H1 (cell line): ENCODE measurements at regions not wholly inside any gene's neighbourhood (a gene's known extent, or its start where the extent isn't known, plus 50 kb on each side); places are given as distances from the start of the nearest gene placed in this dataset.

Source experiments
- CTCF ChIA-PET: fragments of 300-600 bp; sonication (Branson Sonifier 250); formaldehyde crosslinking; loops from one replicate; lab custom pipeline; 2021; ENCODE audit not compliant: partially characterized antibody; lab: Charles Lee
- POLR2A ChIA-PET: fragments of 300-600 bp; sonication (Branson Sonifier 250); formaldehyde crosslinking; loops from one replicate; lab custom pipeline; 2021; ENCODE audit warnings: inconsistent platforms; ENCODE audit not compliant: partially characterized antibody; lab: Charles Lee
- DNase-seq, 2 experiments: peaks; one replicate each; pipeline versions ENCODE4 v3.0.0 to v3.0.0-alpha.2; 2010 to 2022; ENCODE audit warnings: low spot score in 2 of 2, low read depth in 1 of 2, mixed read lengths in 1 of 2
- FAIRE-seq: peaks from 2 replicates; lab custom pipeline; 2011; peaks lifted over from hg19 to GRCh38; lab: Jason Lieb, UNC
- H2AFZ ChIP-seq: 2 replicates; pipeline ENCODE4 v1.8.1; 2012; ENCODE audit warnings: low read length, inconsistent platforms
- H2AK5ac ChIP-seq: 2 replicates; pipeline ENCODE4 v1.6.1; 2013; ENCODE audit warnings: low read depth, low read length
- H2BK120ac ChIP-seq: replicated peaks from 2 replicates; pipeline ENCODE3; 2013; ENCODE audit warnings: low read depth, low read length, inconsistent platforms
- H2BK12ac ChIP-seq: 2 replicates; pipeline ENCODE4 v1.6.1; 2013; ENCODE audit warnings: low read depth, low read length
- H2BK15ac ChIP-seq: 2 replicates; pipeline ENCODE4 v1.6.1; 2013; ENCODE audit warnings: low read length
- H2BK20ac ChIP-seq: 2 replicates; pipeline ENCODE4 v1.6.1; 2013; ENCODE audit warnings: low read length
- H2BK5ac ChIP-seq: 2 replicates; pipeline ENCODE4 v1.6.1; 2013; ENCODE audit warnings: low read depth, low read length
- H3K14ac ChIP-seq: 2 replicates; pipeline ENCODE4 v1.6.1; 2013; ENCODE audit warnings: inconsistent platforms; ENCODE audit not compliant: insufficient read length
- H3K18ac ChIP-seq: 2 replicates; pipeline ENCODE4 v1.6.1; 2013; ENCODE audit warnings: low read length; ENCODE audit errors: extremely low read depth
- H3K23ac ChIP-seq: 2 replicates; pipeline ENCODE4 v1.6.1; 2013; ENCODE audit warnings: inconsistent platforms; ENCODE audit not compliant: insufficient read length
- H3K23me2 ChIP-seq: 2 replicates; pipeline ENCODE4 v1.6.1; 2013; ENCODE audit warnings: low read depth, low read length
- H3K27ac ChIP-seq: 2 replicates; pipeline ENCODE4 v1.6.1; 2011; ENCODE audit warnings: low read depth, low read length, inconsistent platforms
- H3K27me3 ChIP-seq, 4 experiments: replicated peaks in 1 of 4; 1 replicate in 1 of 4; 2 replicates in 3 of 4; pipeline versions ENCODE4 v1.6.1 to v1.8.1; 2011 to 2013; ENCODE audit warnings: low read length in 3 of 4, mild to moderate bottlenecking in 3 of 4, inconsistent platforms in 2 of 4, mixed read lengths in 2 of 4, moderate library complexity in 1 of 4; ENCODE audit not compliant: control insufficient read depth in 3 of 4, insufficient read depth in 3 of 4; ENCODE audit errors: extremely low read depth in 1 of 4
- H3K36me3 ChIP-seq, 4 experiments: 2 replicates each; pipeline versions ENCODE4 v1.6.1 to v1.8.1; 2011 to 2013; ENCODE audit warnings: mild to moderate bottlenecking in 4 of 4, low read length in 3 of 4, moderate library complexity in 2 of 4, control low read depth in 1 of 4, inconsistent platforms in 1 of 4; ENCODE audit not compliant: insufficient read depth in 4 of 4, control insufficient read depth in 2 of 4
- H3K4ac ChIP-seq: replicated peaks from 2 replicates; pipeline ENCODE3; 2013; ENCODE audit warnings: low read length, low read depth, mixed read lengths, inconsistent platforms; ENCODE audit not compliant: insufficient read length
- H3K4me1 ChIP-seq, 4 experiments: replicated peaks in 1 of 4; 1 replicate in 1 of 4; 2 replicates in 3 of 4; pipeline versions ENCODE4 v1.6.1 to v1.8.1; 2011 to 2013; ENCODE audit warnings: low read length in 3 of 4, inconsistent platforms in 2 of 4, mixed read lengths in 1 of 4; ENCODE audit not compliant: insufficient read depth in 4 of 4, control insufficient read depth in 3 of 4
- H3K4me2 ChIP-seq, 2 experiments: 2 replicates each; pipeline versions ENCODE4 v1.6.1 to v1.8.1; 2011 to 2013; ENCODE audit warnings: low read depth in 2 of 2, low read length in 2 of 2, control low read depth in 1 of 2, inconsistent platforms in 1 of 2, mild to moderate bottlenecking in 1 of 2; ENCODE audit not compliant: insufficient read depth in 1 of 2
- H3K4me3 ChIP-seq, 4 experiments: fragments of 200-600, 300-600 bp in 1 of 4; sonication (generic), shearing (Covaris generic), sonication (Bioruptor Twin) in 1 of 4; 2 replicates each; pipeline versions ENCODE4 v1.5.1 to v1.8.1; 2011 to 2016; ENCODE audit warnings: low read length in 4 of 4, low read depth in 3 of 4, control low read depth in 2 of 4, inconsistent platforms in 2 of 4, mild to moderate bottlenecking in 2 of 4, mixed read lengths in 1 of 4, moderate library complexity in 1 of 4; ENCODE audit not compliant: insufficient read depth in 2 of 4; ENCODE audit errors: extremely low read depth in 1 of 4
- H3K56ac ChIP-seq: replicated peaks from 2 replicates; pipeline ENCODE3; 2013; ENCODE audit warnings: low read depth, mild to moderate bottlenecking, mixed read lengths, low read length, inconsistent platforms; ENCODE audit not compliant: insufficient read length
- H3K79me1 ChIP-seq: 2 replicates; pipeline ENCODE4 v1.6.1; 2013; ENCODE audit warnings: low read depth, low read length, control low read depth
- H3K79me2 ChIP-seq, 2 experiments: 2 replicates each; pipeline versions ENCODE4 v1.6.1 to v1.8.1; 2012 to 2013; ENCODE audit warnings: low read length in 2 of 2, mild to moderate bottlenecking in 2 of 2, inconsistent platforms in 1 of 2; ENCODE audit not compliant: insufficient read depth in 2 of 2, control insufficient read depth in 1 of 2
- H3K9ac ChIP-seq, 4 experiments: replicated peaks in 1 of 4; 1 replicate in 1 of 4; 2 replicates in 3 of 4; pipeline versions ENCODE4 v1.6.1 to v1.8.1; 2011 to 2013; ENCODE audit warnings: low read depth in 3 of 4, low read length in 3 of 4, control low read depth in 2 of 4, mild to moderate bottlenecking in 2 of 4, moderate library complexity in 2 of 4, inconsistent platforms in 1 of 4; ENCODE audit errors: extremely low read depth in 1 of 4
- H3K9me3 ChIP-seq, 2 experiments: 2 replicates each; pipeline versions ENCODE4 v1.6.1 to v1.8.1; 2012 to 2013; ENCODE audit warnings: mild to moderate bottlenecking in 2 of 2, moderate library complexity in 2 of 2, control low read depth in 1 of 2, inconsistent platforms in 1 of 2, low read depth in 1 of 2, low read length in 1 of 2, mixed read lengths in 1 of 2; ENCODE audit not compliant: insufficient read depth in 2 of 2
- H4K20me1 ChIP-seq, 2 experiments: replicated peaks in 1 of 2; 2 replicates each; pipeline versions ENCODE3 to v1.8.1; 2011 to 2013; ENCODE audit warnings: inconsistent platforms in 2 of 2, low read length in 2 of 2, mild to moderate bottlenecking in 1 of 2; ENCODE audit not compliant: insufficient read depth in 2 of 2, control insufficient read depth in 1 of 2
- H4K5ac ChIP-seq: 2 replicates; pipeline ENCODE4 v1.6.1; 2013; ENCODE audit warnings: low read length, low read depth, mixed read lengths, inconsistent platforms; ENCODE audit not compliant: insufficient read length
- H4K8ac ChIP-seq: 2 replicates; pipeline ENCODE4 v1.8.0; 2013; ENCODE audit warnings: mild to moderate bottlenecking, moderate library complexity, low read length, inconsistent platforms; ENCODE audit not compliant: insufficient read depth; ENCODE audit errors: extremely low read depth
- H4K91ac ChIP-seq: replicated peaks from 2 replicates; pipeline ENCODE3; 2013; ENCODE audit warnings: low read length, mixed read lengths, inconsistent platforms; ENCODE audit not compliant: insufficient read length
- ATF2 ChIP-seq: IDR thresholded peaks from 2 replicates; pipeline ENCODE4 v1.6.1; 2012; ENCODE audit warnings: low read length, inconsistent platforms
- NRF1 ChIP-seq: IDR thresholded peaks from 2 replicates; pipeline ENCODE4 v1.6.1; 2011; ENCODE audit warnings: mild to moderate bottlenecking, low read depth, low read length, improper control_type of control experiment
- SIX5 ChIP-seq: IDR thresholded peaks from 2 replicates; pipeline ENCODE4 v1.6.1; 2011; ENCODE audit warnings: mild to moderate bottlenecking, low read depth, low read length

- Histone ChIP-seq H3K9ac (no peak overlapping the region), H3K79me1 (no peaks in the 10 kb centered on the region), H4K8ac (no peak overlapping the region), H3K56ac (no peak overlapping the region), H4K91ac (no peak overlapping the region), H3K4me1 (peaks cover 2 to 8% (median 6%) of the 10 kb centered on the region in 4 experiments; a peak in 5 of 7 replicates), H3K4ac (no peak overlapping the region), H3K4me3 (no peak overlapping the region), H2AFZ (no peak overlapping the region), H3K23ac (no peak overlapping the region), H2BK120ac (no peak overlapping the region), H3K18ac (no peak overlapping the region), H3K23me2 (no peaks in the 10 kb centered on the region), H3K36me3 (no peaks in the 10 kb centered on the region), H2BK12ac (no peak overlapping the region), H2BK15ac (no peak overlapping the region), H2AK5ac (no peak overlapping the region), H4K5ac (no peak overlapping the region), H3K79me2 (no peaks in the 10 kb centered on the region), H3K9me3 (no peaks in the 10 kb centered on the region), H3K27ac (no peak overlapping the region), H2BK20ac (no peak overlapping the region), H4K20me1 (no peaks in the 10 kb centered on the region), H3K27me3 (no peaks in the 10 kb centered on the region), H3K4me2 (no peak overlapping the region), H3K14ac (no peak overlapping the region), H2BK5ac (no peak overlapping the region)
- TF ChIP-seq NRF1 (no peak), SIX5 (no peak), ATF2 (no peak)
- no peak for DNase-seq
- ChIA-PET CTCF (no interaction called here), POLR2A (no interaction called here)
- FAIRE-seq: no peak
These were observed 94.0 kb upstream of the PPM1H start for GRCh38 chr12:63028951-63029350.
